Uterus (tissue), 3 donors: ENCODE measurements at regions not wholly inside any gene's neighbourhood (a gene's known extent, or its start where the extent isn't known, plus 50 kb on each side); places are given as distances from the start of the nearest gene placed in this dataset.

Source experiments
- DNase-seq, 2 donors: peaks; one replicate each; pipeline ENCODE4 v3.0.0-alpha.2; 2019 to 2020
- H3K27ac ChIP-seq, 2 donors: fragments of 200-600 bp; sonication (generic); 1 replicate in 1 of 2; 2 replicates in 1 of 2; pipeline ENCODE4 v1.5.1; 2016 to 2018
- H3K27me3 ChIP-seq, 2 donors: fragments of 200-600 bp; sonication (generic); one replicate each; pipeline ENCODE4 v1.5.1; 2018 to 2019; ENCODE audit warnings: control low read depth in 1 of 2
- H3K36me3 ChIP-seq, 2 donors: fragments of 200-600 bp; sonication (generic); one replicate each; pipeline ENCODE4 v1.5.1; 2019; ENCODE audit warnings: control low read depth in 1 of 2
- H3K4me1 ChIP-seq, 2 donors: fragments of 200-600 bp; sonication (generic); one replicate each; pipeline ENCODE4 v1.5.1; 2018 to 2019; ENCODE audit warnings: control low read depth in 1 of 2
- H3K4me3 ChIP-seq, 2 donors: fragments of 200-600 bp; sonication (generic); 1 replicate in 1 of 2; 2 replicates in 1 of 2; pipeline ENCODE4 v1.5.1; 2018 to 2019; ENCODE audit warnings: mild to moderate bottlenecking in 1 of 2
- H3K9me3 ChIP-seq, 2 donors: fragments of 200-600 bp; sonication (generic); one replicate each; pipeline ENCODE4 v1.5.1; 2019; ENCODE audit warnings: control low read depth in 1 of 2
- CTCF ChIP-seq, 4 experiments: fragments of 200-600 bp in 2 of 4; fragments of 450-650 bp in 2 of 4; sonication (generic) in 2 of 4; IDR thresholded peaks; one replicate each; pipeline ENCODE4 v1.5.1; 2016 to 2019; ENCODE audit warnings: antibody characterized with exemption in 4 of 4, mild to moderate bottlenecking in 2 of 4, moderate library complexity in 1 of 4
- POLR2A ChIP-seq, 2 donors: fragments of 450-650 bp; IDR thresholded peaks; one replicate each; pipeline ENCODE4 v1.6.1; 2016; ENCODE audit warnings: antibody characterized with exemption in 2 of 2, mild to moderate bottlenecking in 1 of 2, moderate library complexity in 1 of 2
- intact Hi-C: fragments of 100-400 bp; cut with DNase I; formaldehyde crosslinking; loops from one replicate; pipeline ENCODE4 v1.15.1; 2023; ENCODE audit warnings: low total_unique reads
- donor health status: DM: yes; HTN: yes; CAD: no.

GRCh38 chr21:35309316-35309715 lies 260.2 kb upstream of the RUNX1 start:
- intact Hi-C loops = no loop called here
- no peaks in the 10 kb centered on the region for H3K4me1 ChIP-seq
- H3K9me3 ChIP-seq = no peaks in the 10 kb centered on the region
- H3K27me3 ChIP-seq = no peaks in the 10 kb centered on the region
- no peaks in the 10 kb centered on the region for H3K36me3 ChIP-seq
- no peak overlapping the region for H3K27ac ChIP-seq
- DNase-seq = no peak
- no peak overlapping the region for H3K4me3 ChIP-seq
- no peak for TF ChIP-seq CTCF (IDR thresholded peaks at IDR 0.05)
- TF ChIP-seq POLR2A (IDR thresholded peaks at IDR 0.05) = no peak

- no peak overlapping the region for H3K27ac ChIP-seq
- no peaks in the 10 kb centered on the region for H3K9me3 ChIP-seq
- intact Hi-C loops = no loop called here
- TF ChIP-seq CTCF (IDR thresholded peaks at IDR 0.05) (no peak), POLR2A (IDR thresholded peaks at IDR 0.05) (no peak)
- H3K4me3 ChIP-seq = no peak overlapping the region
- H3K27me3 ChIP-seq = no peaks in the 10 kb centered on the region
- DNase-seq = no peak
- no peaks in the 10 kb centered on the region for H3K36me3 ChIP-seq
- no peaks in the 10 kb centered on the region for H3K4me1 ChIP-seq
Measured at GRCh38 chr21:35303085-35303484, 254.0 kb upstream of the RUNX1 start.

- Histone ChIP-seq H3K9me3 (no peaks in the 10 kb centered on the region), H3K27me3 (no peaks in the 10 kb centered on the region), H3K4me3 (no peak overlapping the region), H3K27ac (no peak overlapping the region), H3K4me1 (no peaks in the 10 kb centered on the region), H3K36me3 (no peaks in the 10 kb centered on the region)
- intact Hi-C loops = no loop called here
- DNase-seq = no peak
- TF ChIP-seq POLR2A (IDR thresholded peaks at IDR 0.05) (no peak), CTCF (IDR thresholded peaks at IDR 0.05) (no peak)
Measured at GRCh38 chr21:35298757-35299156, 249.7 kb upstream of the RUNX1 start.

GRCh38 chr21:35297665-35298064 lies 248.6 kb upstream of the RUNX1 start:
- no peaks in the 10 kb centered on the region for H3K36me3 ChIP-seq
- H3K4me3 ChIP-seq = no peak overlapping the region
- H3K27ac ChIP-seq = no peak overlapping the region
- H3K27me3 ChIP-seq = no peaks in the 10 kb centered on the region
- no peaks in the 10 kb centered on the region for H3K9me3 ChIP-seq
- no peaks in the 10 kb centered on the region for H3K4me1 ChIP-seq
- intact Hi-C loops = no loop called here
- DNase-seq = no peak
- TF ChIP-seq CTCF (IDR thresholded peaks at IDR 0.05) (no peak), POLR2A (IDR thresholded peaks at IDR 0.05) (no peak)

GRCh38 chr21:35294231-35294898 lies 245.3 kb upstream of the RUNX1 start:
- Histone ChIP-seq H3K9me3 (no peaks in the 10 kb centered on the region), H3K4me1 (no peaks in the 10 kb centered on the region), H3K4me3 (no peak overlapping the region), H3K36me3 (no peaks in the 10 kb centered on the region), H3K27me3 (no peaks in the 10 kb centered on the region), H3K27ac (no peak overlapping the region)
- intact Hi-C loops = no loop called here
- no peak for DNase-seq
- no peak for TF ChIP-seq POLR2A (IDR thresholded peaks at IDR 0.05)
- TF ChIP-seq CTCF (IDR thresholded peaks at IDR 0.05) = no peak
